ENCODE measurements at regions not wholly inside any gene's neighbourhood (a gene's known extent, or its start where the extent isn't known, plus 50 kb on each side); places are given as distances from the start of the nearest gene placed in this dataset.

DNA sequence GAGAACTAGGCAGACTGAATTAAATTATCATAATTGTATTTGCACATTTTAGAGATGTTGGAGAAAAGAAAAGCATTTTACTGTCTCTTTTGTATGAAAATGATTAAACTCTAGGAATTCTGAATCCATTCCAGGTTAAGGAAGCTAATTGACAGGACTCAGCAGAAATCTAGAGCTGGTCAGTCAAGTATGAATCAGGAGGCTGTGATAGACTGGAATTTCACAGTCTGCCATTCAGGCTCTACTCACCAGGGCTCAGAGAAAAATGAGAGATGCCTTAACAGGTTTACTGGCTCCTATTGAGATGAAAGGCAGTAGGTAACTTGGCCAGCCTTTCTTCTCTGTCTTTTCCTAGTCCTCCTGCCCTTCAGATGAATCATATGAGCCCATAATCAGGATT, 693.9 kb upstream of the CHORDC1 start:
- Mint-ChIP-seq H3K9me3 (ENCODE audit: unreplicated experiment) (no peaks in the 10 kb centered on the region), H3K4me3 (ENCODE audit: unreplicated experiment) (no peak overlapping the region), H3K27me3 (ENCODE audit: unreplicated experiment) (no peaks in the 10 kb centered on the region)

DNA sequence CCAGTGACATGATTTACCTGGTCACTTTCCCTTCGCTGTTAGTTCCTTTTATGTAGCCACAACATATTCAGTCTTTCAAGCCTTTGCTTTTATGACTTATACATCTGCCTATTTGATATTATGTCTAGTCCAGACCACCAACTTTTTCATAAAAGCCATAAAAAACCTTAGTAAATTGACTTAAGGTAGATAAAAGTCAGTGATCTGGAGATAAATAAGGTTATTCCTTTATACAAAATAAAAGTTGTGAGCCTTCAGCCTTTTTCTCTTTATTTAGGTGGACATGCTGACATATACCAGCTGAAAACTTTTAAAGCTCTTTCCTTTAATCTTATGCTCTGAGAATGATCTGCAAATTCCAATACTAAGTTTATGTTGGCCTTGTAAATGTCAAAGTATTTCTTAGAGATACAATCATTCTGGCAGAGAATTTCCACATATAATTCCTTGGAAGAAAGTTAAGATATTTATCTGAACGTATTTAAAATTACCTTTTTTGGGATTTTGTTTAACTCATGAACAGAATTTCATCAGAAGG, 690.4 kb upstream of the CHORDC1 start:
- TF ChIP-seq CTCF (IDR thresholded peaks at IDR 0.05; ENCODE audit: unreplicated experiment) = no peak
- Mint-ChIP-seq H3K9me3 (ENCODE audit: unreplicated experiment) (no peaks in the 10 kb centered on the region), H3K4me3 (ENCODE audit: unreplicated experiment) (no peak overlapping the region), H3K4me1 (ENCODE audit: unreplicated experiment) (no peaks in the 10 kb centered on the region), H3K36me3 (ENCODE audit: low read depth, unreplicated experiment) (no peaks in the 10 kb centered on the region), H3K27me3 (ENCODE audit: unreplicated experiment) (no peaks in the 10 kb centered on the region), H3K27ac (ENCODE audit: unreplicated experiment) (no peak overlapping the region)
- DNase-seq (ENCODE audit: low spot score) = no peak

More for the DNA sequence above, 693.9 kb upstream of the CHORDC1 start:
- no peaks in the 10 kb centered on the region for H3K36me3 Mint-ChIP-seq (ENCODE audit: low read depth, unreplicated experiment)
- DNase-seq (ENCODE audit: low spot score) = no peak
- peaks cover 14% of the 10 kb centered on the region for H3K4me1 Mint-ChIP-seq (ENCODE audit: unreplicated experiment)
- TF ChIP-seq CTCF (IDR thresholded peaks at IDR 0.05; ENCODE audit: unreplicated experiment) = no peak
- H3K27ac Mint-ChIP-seq (ENCODE audit: unreplicated experiment) = no peak overlapping the region

DNA sequence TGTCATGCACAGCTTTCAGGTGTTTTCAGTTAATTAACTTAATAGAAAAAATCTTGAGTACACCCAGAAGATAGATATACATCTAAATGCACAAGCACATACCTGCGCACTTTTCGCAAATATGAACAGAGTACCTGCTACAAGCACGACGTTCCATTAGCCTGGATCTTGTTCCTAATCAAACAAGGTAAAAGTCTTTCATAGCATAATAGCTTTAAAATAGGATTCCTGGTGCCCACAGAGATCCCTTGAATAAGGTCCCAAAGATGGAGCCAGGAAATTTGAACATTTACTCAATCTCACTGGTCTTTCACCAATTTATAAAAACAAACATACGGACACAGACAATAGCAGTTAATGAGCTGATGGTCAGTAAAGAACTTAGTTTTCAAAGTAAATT, 689.8 kb upstream of the CHORDC1 start:
- Mint-ChIP-seq H3K27ac (ENCODE audit: unreplicated experiment) (no peak overlapping the region), H3K4me3 (ENCODE audit: unreplicated experiment) (no peak overlapping the region), H3K4me1 (ENCODE audit: unreplicated experiment) (no peaks in the 10 kb centered on the region), H3K27me3 (ENCODE audit: unreplicated experiment) (no peaks in the 10 kb centered on the region), H3K9me3 (ENCODE audit: unreplicated experiment) (no peaks in the 10 kb centered on the region), H3K36me3 (ENCODE audit: low read depth, unreplicated experiment) (no peaks in the 10 kb centered on the region)
- TF ChIP-seq CTCF (IDR thresholded peaks at IDR 0.05; ENCODE audit: unreplicated experiment) = no peak
- DNase-seq (ENCODE audit: low spot score) = no peak

GRCh38 chr11:90911192-90911591, 688.3 kb upstream of the CHORDC1 start:
- TF ChIP-seq CTCF (IDR thresholded peaks at IDR 0.05; ENCODE audit: unreplicated experiment) = no peak
- Mint-ChIP-seq H3K27me3 (ENCODE audit: unreplicated experiment) (no peaks in the 10 kb centered on the region), H3K27ac (ENCODE audit: unreplicated experiment) (no peak overlapping the region), H3K4me3 (ENCODE audit: unreplicated experiment) (no peak overlapping the region), H3K36me3 (ENCODE audit: low read depth, unreplicated experiment) (no peaks in the 10 kb centered on the region), H3K9me3 (ENCODE audit: unreplicated experiment) (no peaks in the 10 kb centered on the region), H3K4me1 (ENCODE audit: unreplicated experiment) (peaks cover 7% of the 10 kb centered on the region)
- DNase-seq (ENCODE audit: low spot score) = no peak

DNA sequence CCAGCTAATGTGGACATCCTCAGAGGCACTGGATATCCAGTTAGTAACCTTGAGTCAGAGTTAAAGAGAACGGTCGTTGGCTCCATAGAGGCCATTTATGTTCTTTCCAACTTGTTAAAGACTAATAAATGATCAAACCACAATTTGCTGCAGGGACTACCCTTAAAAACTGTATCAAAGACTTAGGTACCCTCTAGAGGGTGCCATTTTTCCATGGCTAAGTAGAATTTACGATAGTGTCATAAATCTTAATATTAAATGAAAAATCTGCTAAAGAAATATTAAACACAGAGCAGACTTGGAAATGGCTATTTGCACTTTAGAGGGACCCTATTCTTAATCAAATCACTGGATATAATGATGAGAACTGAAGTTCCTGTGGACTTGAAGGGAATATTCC, 685.2 kb upstream of the CHORDC1 start:
- H3K27me3 Mint-ChIP-seq (ENCODE audit: unreplicated experiment) = no peaks in the 10 kb centered on the region
- no peak overlapping the region for H3K27ac Mint-ChIP-seq (ENCODE audit: unreplicated experiment)
- H3K9me3 Mint-ChIP-seq (ENCODE audit: unreplicated experiment) = no peaks in the 10 kb centered on the region
- no peaks in the 10 kb centered on the region for H3K36me3 Mint-ChIP-seq (ENCODE audit: low read depth, unreplicated experiment)
- TF ChIP-seq CTCF (IDR thresholded peaks at IDR 0.05; ENCODE audit: unreplicated experiment) = no peak
- no peak for DNase-seq (ENCODE audit: low spot score)
- peaks cover 19% of the 10 kb centered on the region for H3K4me1 Mint-ChIP-seq (ENCODE audit: unreplicated experiment)
- H3K4me3 Mint-ChIP-seq (ENCODE audit: unreplicated experiment) = no peak overlapping the region
